OCI-LY1 (cell line): ENCODE measurements at regions not wholly inside any gene's neighbourhood (a gene's known extent, or its start where the extent isn't known, plus 50 kb on each side); places are given as distances from the start of the nearest gene placed in this dataset.
"Not testable (repeated sequence)": the region's sequence is repeated elsewhere in the genome, so short reads cannot be mapped to it uniquely, and the experiment has no call there.

ENCODE experiments used
- CTCF ChIP-seq: fragments of 200-600 bp; sonication (generic), shearing (Covaris generic); IDR thresholded peaks from 2 replicates; pipeline ENCODE4 v1.5.1; 2017; ENCODE audit warnings: mild to moderate bottlenecking, antibody characterized with exemption, low read length, moderate library complexity, mixed read lengths
- EZH2 ChIP-seq: fragments of 200-600 bp; sonication (generic), shearing (Covaris generic); IDR thresholded peaks from 2 replicates; pipeline ENCODE4 v1.8.0; 2017; ENCODE audit warnings: borderline replicate concordance, mixed run types, mild to moderate bottlenecking, antibody characterized with exemption, low read length, moderate library complexity, mixed read lengths

GRCh38 chr17:36849020-36849419, 88.3 kb upstream of the LHX1 start:
- TF ChIP-seq CTCF, EZH2: not testable (repeated sequence)
